GM12865 (cell line): ENCODE measurements at regions not wholly inside any gene's neighbourhood (a gene's known extent, or its start where the extent isn't known, plus 50 kb on each side); places are given as distances from the start of the nearest gene placed in this dataset.

Source experiments
- DNase-seq: peaks from one replicate; pipeline ENCODE4 v3.0.0; 2010; ENCODE audit warnings: low read depth
- H3K4me3 ChIP-seq: 2 replicates; pipeline ENCODE4 v1.5.1; 2011; ENCODE audit warnings: mild to moderate bottlenecking, low read depth, low read length, control low read depth
- CTCF ChIP-seq: IDR thresholded peaks from 2 replicates; pipeline ENCODE4 v1.5.1; 2011; ENCODE audit warnings: low read length, control low read depth, low read depth, inconsistent platforms; ENCODE audit not compliant: insufficient read depth; ENCODE audit errors: missing control alignments

- no peak overlapping the region for H3K4me3 ChIP-seq
- no peak for TF ChIP-seq CTCF
- no peak for DNase-seq
These were observed 79.1 kb upstream of the MAFB start for GRCh38 chr20:40768105-40768504.

- H3K4me3 ChIP-seq: no peak overlapping the region
- TF ChIP-seq CTCF: no peak
- DNase-seq: peak; percentile 6
These were observed 80.7 kb upstream of the MAFB start for GRCh38 chr20:40769677-40770285.

GRCh38 chr20:40770564-40771307, 81.7 kb upstream of the MAFB start:
- no peak for TF ChIP-seq CTCF
- DNase-seq: no peak
- no peak overlapping the region for H3K4me3 ChIP-seq

GRCh38 chr20:40771308-40771610, 82.2 kb upstream of the MAFB start:
- TF ChIP-seq CTCF: no peak
- no peak for DNase-seq
- no peak overlapping the region for H3K4me3 ChIP-seq

GRCh38 chr20:40771848-40772511, 82.9 kb upstream of the MAFB start:
- DNase-seq: no peak
- no peak for TF ChIP-seq CTCF
- no peak overlapping the region for H3K4me3 ChIP-seq

- no peak for DNase-seq
- TF ChIP-seq CTCF: no peak
- no peak overlapping the region for H3K4me3 ChIP-seq
These were observed 84.3 kb upstream of the MAFB start for GRCh38 chr20:40773376-40773775.
